ENCODE measurements at regions not wholly inside any gene's neighbourhood (a gene's known extent, or its start where the extent isn't known, plus 50 kb on each side); places are given as distances from the start of the nearest gene placed in this dataset.

DNA sequence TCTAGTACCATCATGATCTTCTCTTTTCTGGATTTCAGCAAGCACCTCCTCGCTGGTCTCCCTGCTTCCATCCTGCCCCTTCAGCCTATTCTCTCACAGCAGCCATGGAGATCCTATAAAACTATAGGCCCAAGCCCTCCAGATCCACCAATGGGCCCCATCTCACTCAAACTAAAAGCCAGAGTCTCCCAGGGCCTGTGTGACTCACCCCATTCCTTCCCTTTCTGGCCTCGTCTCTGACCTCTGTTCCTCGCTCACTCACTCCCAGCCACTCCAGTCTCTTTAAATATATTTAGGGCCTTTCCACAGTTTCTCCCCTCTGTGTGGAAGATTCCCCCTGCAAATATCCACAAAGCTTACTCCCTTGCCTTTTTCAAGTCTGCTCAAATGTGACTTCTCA is 89.7 kb downstream of the HSPH1 start (continued):
- TF ChIP-seq, protein P1, sequence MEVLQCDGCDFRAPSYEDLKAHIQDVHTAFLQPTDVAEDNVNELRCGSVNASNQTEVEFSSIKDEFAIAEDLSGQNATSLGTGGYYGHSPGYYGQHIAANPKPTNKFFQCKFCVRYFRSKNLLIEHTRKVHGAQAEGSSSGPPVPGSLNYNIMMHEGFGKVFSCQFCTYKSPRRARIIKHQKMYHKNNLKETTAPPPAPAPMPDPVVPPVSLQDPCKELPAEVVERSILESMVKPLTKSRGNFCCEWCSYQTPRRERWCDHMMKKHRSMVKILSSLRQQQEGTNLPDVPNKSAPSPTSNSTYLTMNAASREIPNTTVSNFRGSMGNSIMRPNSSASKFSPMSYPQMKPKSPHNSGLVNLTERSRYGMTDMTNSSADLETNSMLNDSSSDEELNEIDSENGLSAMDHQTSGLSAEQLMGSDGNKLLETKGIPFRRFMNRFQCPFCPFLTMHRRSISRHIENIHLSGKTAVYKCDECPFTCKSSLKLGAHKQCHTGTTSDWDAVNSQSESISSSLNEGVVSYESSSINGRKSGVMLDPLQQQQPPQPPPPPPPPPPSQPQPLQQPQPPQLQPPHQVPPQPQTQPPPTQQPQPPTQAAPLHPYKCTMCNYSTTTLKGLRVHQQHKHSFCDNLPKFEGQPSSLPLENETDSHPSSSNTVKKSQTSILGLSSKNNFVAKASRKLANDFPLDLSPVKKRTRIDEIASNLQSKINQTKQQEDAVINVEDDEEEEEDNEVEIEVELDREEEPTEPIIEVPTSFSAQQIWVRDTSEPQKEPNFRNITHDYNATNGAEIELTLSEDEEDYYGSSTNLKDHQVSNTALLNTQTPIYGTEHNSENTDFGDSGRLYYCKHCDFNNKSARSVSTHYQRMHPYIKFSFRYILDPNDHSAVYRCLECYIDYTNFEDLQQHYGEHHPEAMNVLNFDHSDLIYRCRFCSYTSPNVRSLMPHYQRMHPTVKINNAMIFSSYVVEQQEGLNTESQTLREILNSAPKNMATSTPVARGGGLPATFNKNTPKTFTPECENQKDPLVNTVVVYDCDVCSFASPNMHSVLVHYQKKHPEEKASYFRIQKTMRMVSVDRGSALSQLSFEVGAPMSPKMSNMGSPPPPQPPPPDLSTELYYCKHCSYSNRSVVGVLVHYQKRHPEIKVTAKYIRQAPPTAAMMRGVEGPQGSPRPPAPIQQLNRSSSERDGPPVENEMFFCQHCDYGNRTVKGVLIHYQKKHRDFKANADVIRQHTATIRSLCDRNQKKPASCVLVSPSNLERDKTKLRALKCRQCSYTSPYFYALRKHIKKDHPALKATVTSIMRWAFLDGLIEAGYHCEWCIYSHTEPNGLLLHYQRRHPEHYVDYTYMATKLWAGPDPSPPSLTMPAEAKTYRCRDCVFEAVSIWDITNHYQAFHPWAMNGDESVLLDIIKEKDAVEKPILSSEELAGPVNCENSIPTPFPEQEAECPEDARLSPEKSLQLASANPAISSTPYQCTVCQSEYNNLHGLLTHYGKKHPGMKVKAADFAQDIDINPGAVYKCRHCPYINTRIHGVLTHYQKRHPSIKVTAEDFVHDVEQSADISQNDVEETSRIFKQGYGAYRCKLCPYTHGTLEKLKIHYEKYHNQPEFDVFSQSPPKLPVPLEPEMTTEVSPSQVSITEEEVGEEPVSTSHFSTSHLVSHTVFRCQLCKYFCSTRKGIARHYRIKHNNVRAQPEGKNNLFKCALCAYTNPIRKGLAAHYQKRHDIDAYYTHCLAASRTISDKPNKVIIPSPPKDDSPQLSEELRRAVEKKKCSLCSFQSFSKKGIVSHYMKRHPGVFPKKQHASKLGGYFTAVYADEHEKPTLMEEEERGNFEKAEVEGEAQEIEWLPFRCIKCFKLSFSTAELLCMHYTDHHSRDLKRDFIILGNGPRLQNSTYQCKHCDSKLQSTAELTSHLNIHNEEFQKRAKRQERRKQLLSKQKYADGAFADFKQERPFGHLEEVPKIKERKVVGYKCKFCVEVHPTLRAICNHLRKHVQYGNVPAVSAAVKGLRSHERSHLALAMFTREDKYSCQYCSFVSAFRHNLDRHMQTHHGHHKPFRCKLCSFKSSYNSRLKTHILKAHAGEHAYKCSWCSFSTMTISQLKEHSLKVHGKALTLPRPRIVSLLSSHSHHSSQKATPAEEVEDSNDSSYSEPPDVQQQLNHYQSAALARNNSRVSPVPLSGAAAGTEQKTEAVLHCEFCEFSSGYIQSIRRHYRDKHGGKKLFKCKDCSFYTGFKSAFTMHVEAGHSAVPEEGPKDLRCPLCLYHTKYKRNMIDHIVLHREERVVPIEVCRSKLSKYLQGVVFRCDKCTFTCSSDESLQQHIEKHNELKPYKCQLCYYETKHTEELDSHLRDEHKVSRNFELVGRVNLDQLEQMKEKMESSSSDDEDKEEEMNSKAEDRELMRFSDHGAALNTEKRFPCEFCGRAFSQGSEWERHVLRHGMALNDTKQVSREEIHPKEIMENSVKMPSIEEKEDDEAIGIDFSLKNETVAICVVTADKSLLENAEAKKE (CRISPR knock-in tag; IDR thresholded peaks at IDR 0.05), result no peak
- TF ChIP-seq, protein P2, sequence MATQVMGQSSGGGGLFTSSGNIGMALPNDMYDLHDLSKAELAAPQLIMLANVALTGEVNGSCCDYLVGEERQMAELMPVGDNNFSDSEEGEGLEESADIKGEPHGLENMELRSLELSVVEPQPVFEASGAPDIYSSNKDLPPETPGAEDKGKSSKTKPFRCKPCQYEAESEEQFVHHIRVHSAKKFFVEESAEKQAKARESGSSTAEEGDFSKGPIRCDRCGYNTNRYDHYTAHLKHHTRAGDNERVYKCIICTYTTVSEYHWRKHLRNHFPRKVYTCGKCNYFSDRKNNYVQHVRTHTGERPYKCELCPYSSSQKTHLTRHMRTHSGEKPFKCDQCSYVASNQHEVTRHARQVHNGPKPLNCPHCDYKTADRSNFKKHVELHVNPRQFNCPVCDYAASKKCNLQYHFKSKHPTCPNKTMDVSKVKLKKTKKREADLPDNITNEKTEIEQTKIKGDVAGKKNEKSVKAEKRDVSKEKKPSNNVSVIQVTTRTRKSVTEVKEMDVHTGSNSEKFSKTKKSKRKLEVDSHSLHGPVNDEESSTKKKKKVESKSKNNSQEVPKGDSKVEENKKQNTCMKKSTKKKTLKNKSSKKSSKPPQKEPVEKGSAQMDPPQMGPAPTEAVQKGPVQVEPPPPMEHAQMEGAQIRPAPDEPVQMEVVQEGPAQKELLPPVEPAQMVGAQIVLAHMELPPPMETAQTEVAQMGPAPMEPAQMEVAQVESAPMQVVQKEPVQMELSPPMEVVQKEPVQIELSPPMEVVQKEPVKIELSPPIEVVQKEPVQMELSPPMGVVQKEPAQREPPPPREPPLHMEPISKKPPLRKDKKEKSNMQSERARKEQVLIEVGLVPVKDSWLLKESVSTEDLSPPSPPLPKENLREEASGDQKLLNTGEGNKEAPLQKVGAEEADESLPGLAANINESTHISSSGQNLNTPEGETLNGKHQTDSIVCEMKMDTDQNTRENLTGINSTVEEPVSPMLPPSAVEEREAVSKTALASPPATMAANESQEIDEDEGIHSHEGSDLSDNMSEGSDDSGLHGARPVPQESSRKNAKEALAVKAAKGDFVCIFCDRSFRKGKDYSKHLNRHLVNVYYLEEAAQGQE (IDR thresholded peaks at IDR 0.05; ENCODE audit: unreplicated experiment), result no peak
- TF ChIP-seq STAT1 (IDR thresholded peaks at IDR 0.05; ENCODE audit: unreplicated experiment) (no peak), EZH2phosphoT487 (IDR thresholded peaks at IDR 0.05; ENCODE audit: unreplicated experiment) (no peak), EZH2 (IDR thresholded peaks at IDR 0.05; ENCODE audit: low read depth, unreplicated experiment) (no peak)
